OCI-LY1 (cell line): ENCODE measurements at regions not wholly inside any gene's neighbourhood (a gene's known extent, or its start where the extent isn't known, plus 50 kb on each side); places are given as distances from the start of the nearest gene placed in this dataset.
A peak's percentile ranks its signal among the peaks of the same experiment; 100 is the strongest.

Experiments used
- H2AFZ ChIP-seq: fragments of 200-600 bp; sonication (generic), shearing (Covaris generic); 2 replicates; pipeline ENCODE4 v1.6.0; 2014; ENCODE audit warnings: antibody characterized with exemption, mild to moderate bottlenecking, low read length
- H3F3A ChIP-seq: fragments of 200-600 bp; sonication (generic), shearing (Covaris generic); 2 replicates; pipeline ENCODE4 v1.6.0; 2014; ENCODE audit warnings: mild to moderate bottlenecking, antibody characterized with exemption, low read length, moderate library complexity; ENCODE audit not compliant: insufficient read depth
- H3K27ac ChIP-seq: fragments of 200-600 bp; sonication (generic); 2 replicates; pipeline ENCODE4 v1.5.1; 2014; ENCODE audit warnings: low read length, mixed run types, mild to moderate bottlenecking, low read depth; ENCODE audit not compliant: poor library complexity, severe bottlenecking
- H3K27me3 ChIP-seq: fragments of 200-600 bp; sonication (generic); 2 replicates; pipeline ENCODE4 v1.6.0; 2014; ENCODE audit warnings: antibody characterized with exemption, mild to moderate bottlenecking, low read length, moderate library complexity; ENCODE audit not compliant: insufficient read depth
- H3K36me3 ChIP-seq: fragments of 200-600 bp; sonication (generic); 2 replicates; pipeline ENCODE4 v1.6.1; 2014; ENCODE audit warnings: mild to moderate bottlenecking, antibody characterized with exemption, low read length, moderate library complexity, mixed read lengths; ENCODE audit not compliant: insufficient read depth
- H3K4me1 ChIP-seq: fragments of 200-600 bp; sonication (generic); 2 replicates; pipeline ENCODE4 v1.5.1; 2014; ENCODE audit warnings: mild to moderate bottlenecking, low read length, moderate library complexity; ENCODE audit not compliant: insufficient read depth, severe bottlenecking
- H3K4me2 ChIP-seq: fragments of 200-600 bp; sonication (generic), shearing (Covaris generic); 2 replicates; pipeline ENCODE4 v1.6.1; 2014; ENCODE audit warnings: low read length
- H3K4me3 ChIP-seq: fragments of 200-600 bp; sonication (generic); 2 replicates; pipeline ENCODE4 v1.5.1; 2014; ENCODE audit warnings: low read length, low read depth, mild to moderate bottlenecking, mixed read lengths; ENCODE audit not compliant: poor library complexity, severe bottlenecking
- H3K79me2 ChIP-seq: fragments of 200-600 bp; shearing (Covaris generic); 2 replicates; pipeline ENCODE4 v1.6.1; 2016; ENCODE audit warnings: mixed run types, low read length, mixed read lengths; ENCODE audit not compliant: insufficient read depth
- H3K9ac ChIP-seq: fragments of 200-600 bp; sonication (generic), shearing (Covaris generic); 2 replicates; pipeline ENCODE4 v1.6.1; 2014; ENCODE audit warnings: mild to moderate bottlenecking, low read length, mixed read lengths
- H3K9me2 ChIP-seq: fragments of 200-600 bp; sonication (generic), shearing (Covaris generic); 2 replicates; pipeline ENCODE4 v1.6.1; 2014; ENCODE audit warnings: low read depth, mild to moderate bottlenecking, low read length, mixed read lengths
- H3K9me3 ChIP-seq: fragments of 200-600 bp; shearing (Covaris generic); 2 replicates; pipeline ENCODE4 v1.6.1; 2014; ENCODE audit warnings: low read length, mixed read lengths
- H4K20me1 ChIP-seq: fragments of 200-600 bp; sonication (generic), shearing (Covaris generic); 2 replicates; pipeline ENCODE4 v1.6.0; 2016; ENCODE audit warnings: mild to moderate bottlenecking, low read length; ENCODE audit not compliant: insufficient read depth
- CTCF ChIP-seq: fragments of 200-600 bp; sonication (generic), shearing (Covaris generic); IDR thresholded peaks from 2 replicates; pipeline ENCODE4 v1.5.1; 2017; ENCODE audit warnings: mild to moderate bottlenecking, antibody characterized with exemption, low read length, moderate library complexity, mixed read lengths
- EZH2 ChIP-seq: fragments of 200-600 bp; sonication (generic), shearing (Covaris generic); IDR thresholded peaks from 2 replicates; pipeline ENCODE4 v1.8.0; 2017; ENCODE audit warnings: borderline replicate concordance, mixed run types, mild to moderate bottlenecking, antibody characterized with exemption, low read length, moderate library complexity, mixed read lengths

- Histone ChIP-seq H3K9me3 (no peaks in the 10 kb centered on the region), H3K27me3 (no peaks in the 10 kb centered on the region), H3K36me3 (no peaks in the 10 kb centered on the region), H3K4me2 (no peak overlapping the region), H3K79me2 (no peaks in the 10 kb centered on the region), H4K20me1 (no peaks in the 10 kb centered on the region), H3K27ac (no peak overlapping the region), H3K4me1 (no peaks in the 10 kb centered on the region), H2AFZ (no peak overlapping the region), H3K4me3 (no peak overlapping the region), H3K9me2 (no peaks in the 10 kb centered on the region), H3F3A (no peaks in the 10 kb centered on the region), H3K9ac (no peak overlapping the region)
- TF ChIP-seq CTCF = no peak
- TF ChIP-seq EZH2 = no peak
Measured at GRCh38 chr1:114032271-114033215, 53.3 kb downstream of the OLFML3 start.

GRCh38 chr1:114033216-114033706 is 54.0 kb downstream of the OLFML3 start:
- Histone ChIP-seq H3K9me2 (no peaks in the 10 kb centered on the region), H4K20me1 (no peaks in the 10 kb centered on the region), H3K27ac (no peak overlapping the region), H3K4me1 (no peaks in the 10 kb centered on the region), H3K9me3 (no peaks in the 10 kb centered on the region), H3K79me2 (no peaks in the 10 kb centered on the region), H3F3A (no peaks in the 10 kb centered on the region), H3K9ac (no peak overlapping the region), H2AFZ (no peak overlapping the region), H3K4me3 (no peak overlapping the region), H3K36me3 (no peaks in the 10 kb centered on the region), H3K4me2 (no peak overlapping the region), H3K27me3 (no peaks in the 10 kb centered on the region)
- TF ChIP-seq CTCF (peak; percentile 54), EZH2 (no peak)

GRCh38 chr1:114033961-114034360 is 54.7 kb downstream of the OLFML3 start:
- Histone ChIP-seq H3K79me2 (no peaks in the 10 kb centered on the region), H3K27me3 (no peaks in the 10 kb centered on the region), H3K9me2 (no peaks in the 10 kb centered on the region), H3K4me3 (no peak overlapping the region), H4K20me1 (no peaks in the 10 kb centered on the region), H2AFZ (no peak overlapping the region), H3K4me2 (no peak overlapping the region), H3K27ac (no peak overlapping the region), H3K4me1 (no peaks in the 10 kb centered on the region), H3K36me3 (no peaks in the 10 kb centered on the region), H3F3A (no peaks in the 10 kb centered on the region), H3K9me3 (no peaks in the 10 kb centered on the region), H3K9ac (no peak overlapping the region)
- TF ChIP-seq EZH2 = no peak
- no peak for TF ChIP-seq CTCF
